HG03432 (cell line): ENCODE measurements at regions not wholly inside any gene's neighbourhood (a gene's known extent, or its start where the extent isn't known, plus 50 kb on each side); places are given as distances from the start of the nearest gene placed in this dataset.

ENCODE experiments used
- ATAC-seq: cut with Tn5 transposase; IDR thresholded peaks from one replicate; pipeline ENCODE4 v1.9.1; 2021; ENCODE audit warnings: mild to moderate bottlenecking, moderate library complexity; ENCODE audit not compliant: unreplicated experiment

- no peak for ATAC-seq
Measured at GRCh38 chr6:19492636-19493405, 344.3 kb upstream of the ID4 start.

DNA sequence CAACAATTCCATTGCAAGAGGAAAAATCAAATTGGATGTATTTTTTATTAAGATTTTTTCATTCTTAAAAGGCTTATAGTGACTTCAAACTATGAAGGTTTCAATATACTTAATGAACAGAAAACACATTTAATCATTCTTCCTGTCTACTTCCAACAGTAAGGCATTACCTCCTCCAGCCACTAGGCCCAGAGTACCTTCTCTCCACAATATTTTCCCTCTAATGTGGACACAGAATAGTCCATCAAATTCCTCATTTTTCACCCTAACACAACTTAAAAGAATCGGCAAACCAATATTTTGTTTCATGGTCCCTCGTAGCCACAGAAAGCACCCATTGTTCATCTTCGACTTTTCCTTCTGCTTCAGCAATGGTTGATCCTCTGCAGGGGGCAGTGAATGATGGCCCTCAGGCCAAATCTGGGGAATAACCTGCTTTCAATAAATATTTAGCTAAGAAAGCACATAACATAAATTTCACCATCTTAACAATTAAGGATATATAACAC, 335.4 kb upstream of the ID4 start:
- no peak for ATAC-seq

- ATAC-seq, result no peak
Measured at GRCh38 chr6:19502301-19502700, 334.9 kb upstream of the ID4 start.

GRCh38 chr6:19515939-19516338, 321.2 kb upstream of the ID4 start:
- no peak for ATAC-seq

DNA sequence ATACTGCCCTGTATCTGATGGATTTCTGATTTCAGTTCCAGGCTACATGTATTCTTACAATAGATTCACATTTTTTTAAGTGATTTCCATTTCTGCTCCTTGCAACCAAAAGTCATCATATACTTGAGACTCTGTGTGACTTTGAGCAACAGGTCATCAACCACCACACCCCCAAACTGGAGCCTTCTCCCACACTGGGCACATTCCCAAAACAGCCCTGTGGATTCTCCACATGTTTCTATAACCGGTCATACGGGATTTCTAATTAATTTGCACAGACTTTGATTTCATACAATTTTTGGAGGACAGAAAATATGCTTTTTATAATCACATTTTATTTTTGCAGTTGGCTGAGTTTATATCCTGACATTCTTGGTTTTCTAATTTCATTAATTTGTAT, 317.2 kb upstream of the ID4 start:
- no peak for ATAC-seq

- ATAC-seq, result no peak
Measured at GRCh38 chr6:19524366-19525186, 312.6 kb upstream of the ID4 start.

DNA sequence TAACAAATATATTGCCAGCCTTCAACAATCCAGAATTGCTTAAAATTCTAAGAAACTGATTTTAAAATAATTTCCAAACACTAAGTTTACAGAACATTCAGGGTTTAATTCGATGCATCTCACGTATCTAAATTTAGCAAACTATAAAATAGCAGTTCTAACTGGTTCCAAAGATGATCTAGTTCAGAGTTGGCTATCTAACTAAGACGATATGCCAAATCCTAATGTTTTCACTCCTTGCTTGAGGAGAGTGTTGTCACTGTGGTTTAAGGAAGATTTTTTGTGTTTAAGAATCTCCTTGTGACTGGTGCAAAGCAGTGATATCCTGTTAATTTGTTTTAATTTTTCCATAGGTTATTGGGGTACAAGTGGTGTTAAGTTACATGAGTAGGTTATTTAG, 311.5 kb upstream of the ID4 start:
- ATAC-seq, result no peak

DNA sequence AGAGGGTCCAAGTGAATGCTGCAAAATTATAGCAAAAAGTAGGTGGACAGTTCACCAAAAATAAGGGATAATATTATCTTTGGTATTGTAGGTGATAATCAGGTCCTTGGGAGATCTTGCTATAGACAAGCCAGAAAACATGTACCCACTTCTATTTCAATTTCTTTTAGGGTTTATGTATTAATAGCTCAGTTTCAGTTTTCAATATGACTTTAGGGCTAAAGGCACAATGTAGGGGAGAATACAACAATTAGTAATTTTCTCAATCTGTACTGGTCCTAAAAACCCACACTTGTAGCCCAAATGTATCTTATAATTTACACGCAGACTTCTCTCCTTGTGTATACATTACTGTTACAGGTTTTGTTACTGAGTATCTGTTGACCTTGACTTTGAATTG, 307.0 kb upstream of the ID4 start:
- ATAC-seq, result no peak

- no peak for ATAC-seq
Measured at GRCh38 chr6:19535351-19535750, 301.8 kb upstream of the ID4 start.

GRCh38 chr6:19536838-19537237, 300.3 kb upstream of the ID4 start:
- no peak for ATAC-seq

GRCh38 chr6:19538096-19538495, 299.1 kb upstream of the ID4 start:
- no peak for ATAC-seq

GRCh38 chr6:19547507-19547906, 289.7 kb upstream of the ID4 start:
- ATAC-seq, result no peak

GRCh38 chr6:19549109-19549508, 288.1 kb upstream of the ID4 start:
- ATAC-seq, result no peak

DNA sequence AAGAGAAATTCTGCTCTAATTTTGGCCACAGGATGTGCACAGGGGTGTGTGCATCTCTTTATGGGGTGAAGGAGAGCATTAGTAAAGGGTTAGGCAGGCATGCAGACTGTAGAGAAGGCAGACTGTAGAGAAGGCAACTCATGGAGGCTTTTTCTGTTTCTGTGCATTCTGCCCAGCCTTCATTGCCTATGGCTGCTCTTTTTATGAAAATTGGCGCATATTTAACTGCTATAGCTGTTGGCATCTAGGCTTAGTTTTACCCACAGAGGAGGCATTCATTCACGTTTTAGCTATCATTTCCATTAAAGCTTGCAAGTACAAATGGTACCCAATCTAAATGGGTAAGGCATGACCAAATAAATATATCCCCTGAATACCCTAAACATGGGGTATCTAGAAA, 286.8 kb upstream of the ID4 start:
- ATAC-seq, result no peak

DNA sequence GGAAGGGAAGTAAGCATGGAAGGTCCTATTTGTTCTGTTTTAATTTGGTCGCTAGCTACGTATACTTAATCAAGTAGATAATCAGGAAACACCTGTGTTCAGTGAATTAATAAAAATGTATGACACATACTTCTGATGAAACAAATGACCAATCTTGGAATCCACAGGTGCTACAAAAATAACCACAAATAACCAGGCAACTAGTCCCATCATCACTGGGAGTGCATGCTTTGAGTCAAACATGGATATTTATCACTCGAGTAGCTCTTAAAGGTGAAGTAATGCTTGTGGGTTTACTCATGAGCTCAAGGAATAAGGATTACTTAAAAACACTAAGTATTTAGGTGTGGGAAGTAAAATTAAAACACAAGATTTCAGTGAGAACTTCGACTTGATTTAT, 285.6 kb upstream of the ID4 start:
- ATAC-seq, result no peak

DNA sequence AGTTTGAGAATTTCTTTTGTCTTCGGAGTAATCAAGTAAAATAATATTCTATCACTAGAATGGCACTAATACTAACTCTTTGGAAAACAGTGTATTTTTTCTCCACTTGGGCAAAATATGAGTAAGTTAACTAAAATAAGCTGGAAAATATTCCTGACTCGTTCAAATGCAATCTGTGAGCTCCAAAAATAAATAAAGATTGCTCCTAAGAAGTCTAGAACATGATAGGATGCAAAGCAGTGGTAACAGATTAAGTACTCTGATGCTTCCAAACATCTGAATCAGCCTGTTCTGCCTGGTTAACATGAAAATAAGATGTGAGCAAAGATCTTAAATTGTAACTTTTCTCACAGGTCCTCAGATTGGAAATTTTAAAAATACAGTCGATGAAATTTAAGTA, 285.1 kb upstream of the ID4 start:
- no peak for ATAC-seq

DNA sequence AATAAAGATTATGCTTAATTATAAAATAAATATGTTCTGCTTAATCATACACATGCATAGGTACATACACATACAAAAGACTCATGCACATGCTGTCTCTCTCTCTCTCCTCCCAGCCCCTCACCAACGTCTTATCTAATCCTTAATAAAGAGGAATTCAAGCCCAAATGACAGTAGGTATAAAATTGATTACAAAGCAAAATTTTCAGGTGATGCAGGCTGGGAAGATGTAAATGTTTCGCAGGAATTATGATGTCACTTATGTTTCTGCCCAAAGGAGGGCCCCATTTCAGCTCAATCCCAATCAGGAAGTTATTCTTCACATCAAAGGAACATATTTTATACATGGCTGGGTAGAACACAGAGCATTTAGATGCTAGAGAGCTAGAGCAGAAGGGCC, 284.6 kb upstream of the ID4 start:
- ATAC-seq, result no peak

GRCh38 chr6:19554356-19555225, 282.6 kb upstream of the ID4 start:
- no peak for ATAC-seq

- ATAC-seq, result no peak
Measured at GRCh38 chr6:19557191-19557590, 280.0 kb upstream of the ID4 start.

- ATAC-seq, result no peak
Measured at GRCh38 chr6:19558201-19558600, 279.0 kb upstream of the ID4 start.

DNA sequence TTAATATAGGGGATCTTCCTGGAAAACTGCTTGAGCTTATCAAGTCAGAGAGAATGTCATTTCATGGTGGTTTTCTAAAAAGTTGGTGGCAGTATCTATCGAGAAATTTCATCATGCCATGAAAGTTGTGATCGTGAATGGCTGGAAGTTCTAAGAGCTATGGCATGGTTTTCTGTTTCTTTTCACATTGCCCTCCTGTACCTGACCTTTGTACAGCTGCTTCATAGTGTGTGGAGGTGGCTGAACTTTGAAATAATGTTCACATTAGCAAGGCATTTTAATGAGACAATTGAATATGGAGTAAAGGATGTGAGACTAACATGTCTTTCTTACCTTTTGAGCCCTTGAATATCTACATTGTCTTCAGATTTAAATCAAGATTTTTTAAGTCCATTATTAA, 278.2 kb upstream of the ID4 start:
- ATAC-seq, result no peak
